HG03064 (cell line): ENCODE measurements at regions not wholly inside any gene's neighbourhood (a gene's known extent, or its start where the extent isn't known, plus 50 kb on each side); places are given as distances from the start of the nearest gene placed in this dataset.
"Not testable (repeated sequence)": the region's sequence is repeated elsewhere in the genome, so short reads cannot be mapped to it uniquely, and the experiment has no call there.

Source experiments
- ATAC-seq: cut with Tn5 transposase; IDR thresholded peaks from one replicate; pipeline ENCODE4 v1.9.1; 2021; ENCODE audit warnings: low read depth; ENCODE audit not compliant: unreplicated experiment

DNA sequence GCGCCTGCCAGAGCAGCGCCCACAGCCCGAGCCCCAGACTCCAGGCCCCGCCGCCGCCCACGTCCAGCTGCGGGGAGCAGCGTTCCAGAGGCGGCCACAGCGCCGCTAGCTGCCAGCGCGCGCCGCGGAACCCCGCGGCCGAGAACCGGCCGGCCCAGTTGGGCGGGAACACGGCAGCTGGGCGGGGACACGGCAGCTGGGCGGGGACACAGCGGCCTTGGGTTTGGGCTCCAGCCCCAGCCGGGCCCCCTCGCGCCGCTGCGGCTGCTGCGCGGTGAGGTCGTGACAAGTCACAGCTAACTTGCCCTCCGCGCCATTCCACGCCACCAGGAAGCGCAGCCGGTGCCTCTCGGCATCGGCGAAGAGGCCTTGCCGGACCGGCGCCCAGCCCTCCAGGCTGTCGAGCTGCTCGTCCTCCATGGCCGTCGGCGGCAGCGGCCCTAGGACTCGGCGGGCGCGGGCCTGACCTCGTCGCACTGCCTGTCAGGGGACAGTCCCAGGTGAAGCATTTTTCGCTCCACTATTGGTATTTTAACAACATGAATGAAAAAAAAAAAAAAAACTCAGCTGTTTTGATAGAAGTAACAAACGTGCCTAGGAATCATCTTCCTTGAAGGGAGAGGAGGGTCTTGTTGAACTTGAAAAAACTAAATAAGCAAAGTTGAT lies 56.6 kb upstream of the GOLGA8N start:
- peak; percentile 82 for ATAC-seq

- peak; percentile 25 for ATAC-seq
These were observed 57.2 kb upstream of the GOLGA8N start for GRCh38 chr15:32536057-32536493.

GRCh38 chr15:32535150-32535898 lies 57.9 kb upstream of the GOLGA8N start:
- ATAC-seq: not testable (repeated sequence)

GRCh38 chr15:32522900-32523299 lies 67.5 kb upstream of the GOLGA8O start:
- ATAC-seq: not testable (repeated sequence)

DNA sequence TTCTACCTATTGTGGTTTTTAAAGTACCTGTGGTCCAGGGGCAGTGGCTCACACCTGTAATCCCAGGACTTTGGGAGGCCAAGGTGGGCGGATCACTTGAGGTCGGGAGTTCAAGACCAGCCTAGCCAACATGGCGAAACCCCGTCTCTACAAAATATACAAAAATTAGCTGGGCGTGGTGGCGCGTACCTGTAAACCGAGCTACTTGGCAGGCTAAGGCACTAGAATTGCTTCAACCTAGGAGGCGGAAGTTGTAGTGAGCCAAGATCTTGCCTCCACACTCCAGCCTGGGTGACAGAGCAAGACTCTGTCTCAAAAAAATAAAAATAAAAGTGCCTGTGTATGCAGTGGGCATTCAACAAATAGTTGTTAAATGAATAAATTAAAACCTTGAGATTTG lies 67.0 kb upstream of the GOLGA8O start:
- not testable (repeated sequence) for ATAC-seq

GRCh38 chr15:32518976-32519375 lies 63.5 kb upstream of the GOLGA8O start:
- not testable (repeated sequence) for ATAC-seq

- ATAC-seq: not testable (repeated sequence)
These were observed 62.6 kb upstream of the GOLGA8O start for GRCh38 chr15:32518013-32518412.

DNA sequence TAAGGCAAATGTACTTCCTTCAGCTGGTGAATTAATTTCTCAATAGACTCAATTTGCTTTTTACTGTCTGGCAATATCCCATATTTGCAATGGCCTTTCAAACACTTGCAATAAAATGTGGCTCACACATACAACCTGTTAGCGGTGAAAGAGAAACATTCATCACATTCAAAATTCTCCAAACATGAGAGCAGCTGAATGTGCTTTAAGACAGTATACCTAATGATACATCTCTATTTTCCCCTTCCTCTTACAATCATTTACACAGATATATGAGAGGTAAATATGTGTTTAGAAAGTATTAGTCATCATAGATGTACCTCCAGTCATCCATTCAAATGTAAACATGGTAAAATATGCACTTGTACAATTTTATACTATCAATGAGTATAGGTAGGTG lies 61.5 kb upstream of the GOLGA8O start:
- ATAC-seq: not testable (repeated sequence)

DNA sequence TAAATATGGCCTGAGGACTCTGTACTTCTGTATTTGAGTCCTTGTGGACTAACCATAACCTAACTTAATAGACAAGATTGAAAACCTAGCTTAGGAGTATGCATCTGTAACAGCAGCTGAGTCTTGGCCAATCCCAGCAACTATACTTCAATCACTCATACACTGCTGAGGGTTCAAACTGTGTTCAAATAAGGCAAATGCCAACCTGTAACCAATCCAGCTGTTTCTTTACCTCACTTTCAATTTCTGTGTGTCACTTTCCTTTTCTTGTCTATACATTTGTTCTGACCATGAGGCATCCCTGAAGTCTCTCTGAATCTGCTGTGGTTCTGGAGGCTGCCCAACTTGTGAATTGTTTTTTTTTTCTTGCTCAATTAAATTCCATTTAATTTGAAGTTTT lies 57.9 kb upstream of the GOLGA8O start:
- ATAC-seq: not testable (repeated sequence)

- ATAC-seq: not testable (repeated sequence)
These were observed 54.6 kb upstream of the GOLGA8O start for GRCh38 chr15:32510027-32510426.

DNA sequence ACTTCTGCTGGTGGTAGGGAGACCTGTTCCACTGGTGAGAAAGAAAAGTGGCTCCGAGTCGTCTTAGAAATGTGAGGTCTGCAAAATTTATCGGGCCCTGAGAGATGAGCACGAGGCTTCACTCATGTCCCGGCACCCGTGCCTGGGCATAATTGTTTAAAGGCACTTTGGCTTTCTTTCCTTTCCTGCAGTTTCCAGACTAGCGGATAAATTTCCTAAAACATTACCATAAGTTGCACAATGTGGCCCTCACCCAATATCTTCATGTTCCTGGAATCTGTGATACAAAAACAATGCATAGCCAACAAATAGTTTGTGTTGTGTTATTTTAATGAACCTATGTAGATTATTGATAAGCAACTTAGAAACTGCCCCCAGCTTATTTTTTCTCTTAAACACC lies 52.6 kb upstream of the GOLGA8O start:
- not testable (repeated sequence) for ATAC-seq

DNA sequence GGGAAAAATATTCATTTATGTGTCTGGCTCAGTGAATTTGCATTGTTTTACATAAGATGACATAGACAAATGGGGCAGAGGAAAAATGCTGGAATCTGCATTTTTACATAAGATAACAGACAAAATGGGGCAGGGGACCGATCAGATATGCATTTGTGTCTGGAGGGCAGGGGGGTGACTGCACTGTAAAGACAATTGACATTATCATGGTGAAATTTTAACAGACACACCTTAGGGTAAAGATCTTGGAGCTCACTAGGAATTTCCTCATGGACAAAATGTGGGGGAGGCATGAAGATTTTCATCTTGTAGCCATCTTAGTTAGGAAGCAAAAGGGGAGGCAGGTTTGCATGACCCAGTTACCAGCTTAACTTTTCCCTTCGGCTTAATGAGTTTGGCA lies 51.4 kb upstream of the GOLGA8O start:
- not testable (repeated sequence) for ATAC-seq

GRCh38 chr15:32505633-32506032 lies 50.2 kb upstream of the GOLGA8O start:
- ATAC-seq: not testable (repeated sequence)
